Gastroesophageal sphincter (tissue), 4 donors: ENCODE measurements at regions not wholly inside any gene's neighbourhood (a gene's known extent, or its start where the extent isn't known, plus 50 kb on each side); places are given as distances from the start of the nearest gene placed in this dataset.

Experiments used
- ATAC-seq: fragments of 150-250 bp; one replicate; pipeline ENCODE4 v1.9.1; 2016; ENCODE audit warnings: mild to moderate bottlenecking, moderate library complexity
- H3K27ac ChIP-seq, 4 donors: fragments of 200-600 bp; sonication (generic) in 3 of 4; 1 replicate in 3 of 4; 2 replicates in 1 of 4; pipeline ENCODE4 v1.5.1; 2016 to 2019
- H3K27me3 ChIP-seq: fragments of 200-600 bp; sonication (generic); one replicate; pipeline ENCODE4 v1.5.1; 2019
- H3K36me3 ChIP-seq, 2 donors: fragments of 200-600 bp; sonication (generic); one replicate each; pipeline ENCODE4 v1.5.1; 2019; ENCODE audit warnings: control low read depth in 1 of 2
- H3K4me1 ChIP-seq, 3 donors: fragments of 200-600 bp; sonication (generic); 1 replicate in 2 of 3; 2 replicates in 1 of 3; pipeline ENCODE4 v1.5.1; 2016 to 2019; ENCODE audit warnings: control low read depth in 2 of 3
- H3K4me3 ChIP-seq, 2 donors: fragments of 200-600 bp; sonication (generic); one replicate each; pipeline ENCODE4 v1.5.1; 2019; ENCODE audit warnings: mild to moderate bottlenecking in 1 of 2, moderate library complexity in 1 of 2
- H3K9me3 ChIP-seq, 3 donors: fragments of 200-600 bp; sonication (generic); one replicate each; pipeline ENCODE4 v1.5.1; 2017 to 2019; ENCODE audit warnings: control low read depth in 2 of 3
- EP300 ChIP-seq: sonication (generic); formaldehyde crosslinking; IDR thresholded peaks from one replicate; pipeline ENCODE4 v1.6.1; 2017; ENCODE audit warnings: antibody characterized with exemption, mild to moderate bottlenecking
- POLR2A ChIP-seq, 2 donors: fragments of 450-650 bp; IDR thresholded peaks; one replicate each; pipeline ENCODE4 v1.6.1; 2017; ENCODE audit warnings: antibody characterized with exemption in 2 of 2, mild to moderate bottlenecking in 2 of 2, moderate library complexity in 1 of 2
- POLR2AphosphoS5 ChIP-seq: sonication (generic); formaldehyde crosslinking; IDR thresholded peaks from one replicate; pipeline ENCODE4 v1.6.1; 2017; ENCODE audit warnings: antibody characterized with exemption
- WGBS, 2 donors: methylation state at CpG; one replicate each; pipeline ENCODE4 v1.1.5; 2018; ENCODE audit warnings: low coverage in 1 of 2; 5-methylcytosine and 5-hydroxymethylcytosine counted together
- TF ChIP-seq, protein P1 (sequence below), 4 experiments: fragments of 200-600 bp in 2 of 4; fragments of 450-650 bp in 2 of 4; sonication (generic) in 1 of 4; IDR thresholded peaks; one replicate each; pipeline ENCODE4 v1.5.1; 2017 to 2019; ENCODE audit warnings: antibody characterized with exemption in 4 of 4, mild to moderate bottlenecking in 2 of 4, moderate library complexity in 2 of 4

DNA sequence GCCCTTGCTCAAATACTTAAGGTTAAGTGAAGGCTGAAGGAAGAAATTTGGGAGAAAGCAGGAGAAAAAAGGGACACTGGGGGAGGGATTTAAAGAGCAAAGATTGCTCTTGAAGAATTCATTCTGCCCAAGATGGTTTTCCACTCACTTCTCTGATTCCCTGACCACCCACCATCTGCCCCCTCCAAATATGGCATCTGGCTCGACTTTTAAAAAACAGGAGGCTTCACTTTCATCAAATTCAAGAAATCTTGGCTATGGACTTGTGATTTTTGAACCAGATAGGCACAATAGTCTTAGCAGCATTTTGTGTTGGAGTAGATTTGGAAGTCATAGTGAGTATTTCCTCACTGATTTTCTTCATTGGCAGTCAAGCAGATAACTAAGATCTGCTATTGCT is 574.4 kb upstream of the SUCLG2 start:
- Histone ChIP-seq H3K4me1 (peaks cover 0 to 14% (median 5%) of the 10 kb centered on the region in 3 donors), H3K27ac (no peak overlapping the region), H3K27me3 (no peaks in the 10 kb centered on the region), H3K36me3 (no peaks in the 10 kb centered on the region), H3K4me3 (no peak overlapping the region), H3K9me3 (no peaks in the 10 kb centered on the region)
- no peak for ATAC-seq
- WGBS, 2 donors: 79 to 88% methylated on average over 1 of the region's 1 CpG
- TF ChIP-seq POLR2A (IDR thresholded peaks at IDR 0.05): no peak
- TF ChIP-seq POLR2AphosphoS5: no peak
- no peak for TF ChIP-seq EP300
- TF ChIP-seq, protein P1, sequence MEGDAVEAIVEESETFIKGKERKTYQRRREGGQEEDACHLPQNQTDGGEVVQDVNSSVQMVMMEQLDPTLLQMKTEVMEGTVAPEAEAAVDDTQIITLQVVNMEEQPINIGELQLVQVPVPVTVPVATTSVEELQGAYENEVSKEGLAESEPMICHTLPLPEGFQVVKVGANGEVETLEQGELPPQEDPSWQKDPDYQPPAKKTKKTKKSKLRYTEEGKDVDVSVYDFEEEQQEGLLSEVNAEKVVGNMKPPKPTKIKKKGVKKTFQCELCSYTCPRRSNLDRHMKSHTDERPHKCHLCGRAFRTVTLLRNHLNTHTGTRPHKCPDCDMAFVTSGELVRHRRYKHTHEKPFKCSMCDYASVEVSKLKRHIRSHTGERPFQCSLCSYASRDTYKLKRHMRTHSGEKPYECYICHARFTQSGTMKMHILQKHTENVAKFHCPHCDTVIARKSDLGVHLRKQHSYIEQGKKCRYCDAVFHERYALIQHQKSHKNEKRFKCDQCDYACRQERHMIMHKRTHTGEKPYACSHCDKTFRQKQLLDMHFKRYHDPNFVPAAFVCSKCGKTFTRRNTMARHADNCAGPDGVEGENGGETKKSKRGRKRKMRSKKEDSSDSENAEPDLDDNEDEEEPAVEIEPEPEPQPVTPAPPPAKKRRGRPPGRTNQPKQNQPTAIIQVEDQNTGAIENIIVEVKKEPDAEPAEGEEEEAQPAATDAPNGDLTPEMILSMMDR (IDR thresholded peaks at IDR 0.05): no peak

DNA sequence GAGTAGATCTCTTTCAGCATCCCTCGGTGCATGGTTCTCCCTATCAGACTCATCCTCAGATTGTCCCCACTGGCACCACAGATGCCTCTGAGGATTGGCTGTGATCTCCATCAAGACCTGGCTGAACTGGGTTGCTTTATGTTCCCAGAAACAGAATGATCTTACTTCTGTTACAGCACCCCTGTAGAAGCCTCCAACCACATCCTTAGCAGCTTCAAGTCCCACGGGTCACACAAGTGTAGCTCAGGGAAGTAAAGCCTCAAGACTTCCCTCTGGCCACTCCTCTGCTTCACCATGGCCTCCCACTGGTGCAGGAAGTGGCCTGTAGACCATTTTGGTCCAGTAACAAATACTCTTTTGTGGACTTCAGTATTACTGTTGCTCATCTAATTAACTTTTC is 566.4 kb upstream of the SUCLG2 start:
- Histone ChIP-seq H3K36me3 (no peaks in the 10 kb centered on the region), H3K27ac (no peak overlapping the region), H3K27me3 (no peaks in the 10 kb centered on the region), H3K9me3 (no peaks in the 10 kb centered on the region), H3K4me1 (no peaks in the 10 kb centered on the region), H3K4me3 (no peak overlapping the region)
- 71 to 100% methylated on average over 1 of the region's 2 CpGs for WGBS, 2 donors
- TF ChIP-seq, protein P1 (IDR thresholded peaks at IDR 0.05): no peak
- TF ChIP-seq POLR2AphosphoS5 (no peak), POLR2A (IDR thresholded peaks at IDR 0.05) (no peak), EP300 (no peak)
- ATAC-seq: no peak

GRCh38 chr3:68211637-68212036 is 557.2 kb upstream of the SUCLG2 start:
- no peaks in the 10 kb centered on the region for H3K4me1 ChIP-seq
- WGBS, 2 donors: 43 to 56% methylated on average over 1 of the region's 1 CpG
- ATAC-seq: no peak
- H3K27ac ChIP-seq: no peak overlapping the region
- H3K27me3 ChIP-seq: no peaks in the 10 kb centered on the region
- TF ChIP-seq EP300: no peak
- TF ChIP-seq, protein P1 (IDR thresholded peaks at IDR 0.05): no peak
- H3K9me3 ChIP-seq: no peaks in the 10 kb centered on the region
- no peaks in the 10 kb centered on the region for H3K36me3 ChIP-seq
- no peak overlapping the region for H3K4me3 ChIP-seq

DNA sequence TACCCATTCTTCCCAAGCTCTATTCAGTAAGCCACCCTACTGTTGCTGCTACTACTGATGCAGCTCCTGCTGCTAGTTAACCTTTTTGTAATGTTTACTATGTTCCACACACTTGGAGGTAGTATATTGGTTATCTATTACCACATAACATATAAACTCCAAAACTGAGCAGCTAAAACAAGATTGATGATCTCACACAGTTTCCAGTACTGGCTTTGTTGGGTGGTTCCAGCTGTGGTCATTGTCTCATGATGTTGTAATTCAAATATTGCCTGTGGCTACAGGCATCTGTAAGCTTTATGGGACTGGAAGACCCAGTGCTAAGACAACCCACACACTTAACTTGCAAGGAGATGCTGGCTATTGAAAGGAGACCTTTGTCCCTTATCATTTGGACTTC is 556.2 kb upstream of the SUCLG2 start:
- no peak for ATAC-seq

DNA sequence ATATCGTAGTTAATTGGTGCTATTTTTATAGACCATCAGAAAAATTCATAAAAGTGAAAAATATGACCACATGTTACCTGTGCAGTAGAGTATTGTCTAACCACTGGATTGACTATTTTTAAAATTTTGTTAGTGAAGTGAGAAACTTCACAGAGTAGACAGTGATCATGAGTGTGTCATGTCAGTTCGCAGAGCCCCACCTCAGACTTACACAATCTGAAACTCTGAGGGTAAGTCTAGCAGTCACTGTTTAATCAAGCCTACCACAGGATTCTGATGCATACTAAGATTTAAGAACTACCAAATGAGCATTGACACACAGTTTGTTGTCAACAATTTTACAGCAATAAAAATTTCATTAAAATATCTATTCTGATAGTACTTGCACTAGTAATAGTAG is 552.9 kb upstream of the SUCLG2 start:
- H3K9me3 ChIP-seq: peaks cover 0 to 17% (median 0%) of the 10 kb centered on the region in 3 donors
- no peak for ATAC-seq
- TF ChIP-seq POLR2A (IDR thresholded peaks at IDR 0.05) (no peak), POLR2AphosphoS5 (no peak), EP300 (no peak)
- TF ChIP-seq, protein P1 (IDR thresholded peaks at IDR 0.05): no peak
- H3K27ac ChIP-seq: no peak overlapping the region
- no peaks in the 10 kb centered on the region for H3K36me3 ChIP-seq
- no peak overlapping the region for H3K4me3 ChIP-seq
- no peaks in the 10 kb centered on the region for H3K27me3 ChIP-seq
- no peaks in the 10 kb centered on the region for H3K4me1 ChIP-seq
- 91 to 94% methylated on average over 2 of the region's 2 CpGs for WGBS, 2 donors

More for the DNA sequence above, 556.2 kb upstream of the SUCLG2 start:
- Histone ChIP-seq H3K27ac (no peak overlapping the region), H3K4me1 (no peaks in the 10 kb centered on the region), H3K9me3 (no peaks in the 10 kb centered on the region), H3K27me3 (no peaks in the 10 kb centered on the region), H3K36me3 (no peaks in the 10 kb centered on the region), H3K4me3 (no peak overlapping the region)
- TF ChIP-seq, protein P1 (IDR thresholded peaks at IDR 0.05): no peak
- TF ChIP-seq EP300: no peak
- TF ChIP-seq POLR2A (IDR thresholded peaks at IDR 0.05): no peak
- TF ChIP-seq POLR2AphosphoS5: no peak
